HG02759 (cell line): ENCODE measurements at regions not wholly inside any gene's neighbourhood (a gene's known extent, or its start where the extent isn't known, plus 50 kb on each side); places are given as distances from the start of the nearest gene placed in this dataset.

Experiments
- ATAC-seq: cut with Tn5 transposase; IDR thresholded peaks from one replicate; pipeline ENCODE4 v1.9.1; 2021; ENCODE audit warnings: mild to moderate bottlenecking, moderate library complexity; ENCODE audit not compliant: unreplicated experiment

DNA sequence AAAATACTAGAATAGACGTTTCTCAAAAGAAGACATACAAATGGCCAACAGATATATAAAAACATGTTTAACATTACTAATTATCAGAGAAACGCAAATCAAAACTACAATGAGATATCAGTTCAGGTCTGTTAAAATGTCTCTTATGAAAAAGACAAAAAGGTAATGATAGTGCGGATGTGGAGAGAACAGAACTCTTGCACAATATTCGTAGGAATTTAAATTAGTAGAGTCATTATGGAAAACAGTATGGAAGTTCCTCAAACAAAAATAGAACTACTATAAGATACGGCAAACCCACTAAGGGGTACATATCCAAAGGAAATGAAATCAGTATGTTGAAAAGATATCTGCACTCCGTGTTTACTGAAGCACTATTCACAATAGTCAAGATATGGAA, 167.5 kb upstream of the CWC22 start:
- no peak for ATAC-seq

DNA sequence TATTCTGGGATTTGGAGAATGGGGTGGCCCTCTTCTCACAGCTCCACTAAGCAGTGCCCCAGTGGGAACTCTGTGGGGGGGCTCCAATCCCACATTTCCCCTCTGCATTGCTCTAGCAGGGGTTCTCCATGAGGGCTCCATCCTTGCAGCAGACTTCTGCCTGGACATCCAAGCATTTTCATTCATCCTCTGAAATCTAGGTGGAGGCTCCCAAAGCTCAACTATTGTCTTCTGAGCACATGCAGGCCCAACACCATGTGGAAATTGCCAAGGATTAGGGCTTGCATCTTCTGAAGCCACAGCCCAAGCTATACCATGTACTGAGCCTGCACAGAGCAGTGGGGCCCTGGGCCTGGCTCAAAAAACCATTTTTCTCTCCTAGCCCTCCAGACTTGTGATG, 162.4 kb upstream of the CWC22 start:
- ATAC-seq = no peak

DNA sequence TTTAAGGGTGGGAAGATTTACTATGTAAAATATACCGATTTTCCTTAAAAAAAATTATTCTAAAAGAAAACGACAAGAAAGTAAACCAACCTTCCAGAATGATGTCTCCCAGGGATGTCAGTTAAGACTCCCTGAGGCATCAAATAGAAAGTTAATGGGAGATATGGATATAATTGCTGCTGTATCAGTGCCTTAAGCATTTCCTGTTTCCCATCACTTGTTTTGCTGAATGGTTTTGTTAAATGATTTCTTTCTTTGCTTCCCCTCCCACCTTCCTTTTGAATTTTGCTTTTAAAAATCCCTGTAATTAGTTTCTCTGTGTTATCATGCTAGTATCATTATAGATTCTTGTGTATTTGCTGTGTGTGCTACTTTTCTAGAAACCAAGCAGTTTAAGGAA, 154.3 kb upstream of the CWC22 start:
- no peak for ATAC-seq

DNA sequence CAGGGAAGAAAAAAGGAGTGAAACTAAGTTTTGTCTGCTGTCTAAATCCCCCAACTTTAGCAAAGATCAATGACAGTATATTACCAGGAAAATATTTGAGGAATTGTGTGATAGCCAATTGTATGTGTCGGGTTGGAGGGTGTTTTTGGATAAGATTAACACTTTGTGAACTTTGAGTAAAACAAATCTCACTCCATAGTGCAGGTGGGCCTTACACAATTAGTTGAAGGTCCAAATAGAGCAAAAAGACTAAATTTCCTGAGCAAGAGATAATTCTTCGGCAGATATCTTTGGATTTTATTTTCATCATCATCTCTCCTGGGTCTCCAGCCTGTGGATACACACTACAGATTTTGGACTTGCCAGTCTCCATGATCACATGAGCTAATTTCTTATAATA, 152.8 kb upstream of the CWC22 start:
- ATAC-seq = no peak

DNA sequence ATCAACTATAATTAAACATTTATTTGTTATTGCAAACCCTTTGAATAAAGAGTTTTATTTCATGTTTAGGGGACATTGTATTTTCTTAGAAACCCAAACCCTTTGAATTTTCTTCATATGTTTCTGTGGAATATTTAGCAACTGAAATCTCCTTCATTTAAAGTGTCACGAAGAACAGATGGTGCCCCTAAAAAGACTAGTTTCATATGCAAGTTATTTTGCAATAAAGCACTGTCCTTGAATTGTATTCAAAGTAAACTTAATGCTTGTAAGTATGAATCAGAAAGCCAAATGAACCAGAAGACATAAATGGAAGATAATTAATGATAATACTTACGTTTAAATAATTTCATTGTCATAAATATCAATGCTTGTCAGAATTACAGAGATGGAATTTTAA, 151.9 kb upstream of the CWC22 start:
- ATAC-seq = no peak

DNA sequence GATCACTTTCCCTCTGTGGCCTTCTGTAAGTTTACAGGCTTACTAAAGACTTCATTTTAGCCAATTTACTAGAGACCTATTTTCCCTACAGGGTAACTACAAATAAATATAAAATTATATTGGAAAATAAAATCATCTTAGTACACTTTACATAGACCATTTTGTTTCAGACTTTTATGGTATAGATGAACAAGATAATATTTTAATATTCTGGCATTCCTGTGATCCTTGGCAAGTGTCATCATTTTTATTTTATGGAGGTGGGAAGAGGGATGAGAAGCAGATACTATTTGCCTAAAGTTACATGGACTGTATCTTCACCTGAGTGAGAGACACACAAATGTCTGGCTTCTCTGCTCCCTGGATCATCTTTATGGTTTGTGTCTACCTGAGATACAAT, 149.6 kb upstream of the CWC22 start:
- no peak for ATAC-seq

DNA sequence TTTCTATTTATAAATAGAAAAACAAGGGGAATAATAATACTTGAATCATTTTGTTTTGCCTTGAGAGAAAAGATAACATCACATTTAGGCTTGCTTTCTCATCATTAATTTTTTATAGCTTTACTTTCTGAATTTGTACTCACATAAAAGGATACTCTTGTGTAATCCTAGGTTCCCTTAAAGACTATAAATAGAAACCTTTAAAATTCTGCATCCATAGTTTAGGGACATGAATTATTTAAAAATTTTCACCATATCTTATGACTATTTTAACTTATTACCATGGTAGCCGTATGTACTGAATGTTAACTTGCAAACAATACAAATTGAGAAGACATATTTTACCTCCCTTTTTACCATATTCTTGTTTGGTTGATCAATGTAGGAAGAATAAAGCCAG, 143.5 kb upstream of the CWC22 start:
- ATAC-seq = no peak

DNA sequence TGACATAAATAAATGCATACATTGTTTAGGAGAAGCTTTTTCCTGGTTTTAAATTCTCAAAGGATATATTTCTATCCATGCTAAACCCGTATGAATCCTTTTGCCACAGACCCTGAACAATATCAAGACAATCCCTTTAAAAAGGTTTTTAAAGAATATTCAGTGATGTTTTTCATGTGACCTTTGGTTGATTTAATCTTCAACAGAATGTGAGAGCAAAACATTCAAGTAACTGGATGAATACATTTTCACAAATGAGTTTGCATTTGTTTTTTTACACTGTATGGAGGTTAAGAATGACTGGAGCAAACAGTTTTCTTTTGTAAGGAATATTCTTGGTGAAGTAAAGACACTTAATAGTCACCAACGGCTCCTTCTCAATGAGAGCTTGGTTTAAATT, 139.4 kb upstream of the CWC22 start:
- no peak for ATAC-seq

DNA sequence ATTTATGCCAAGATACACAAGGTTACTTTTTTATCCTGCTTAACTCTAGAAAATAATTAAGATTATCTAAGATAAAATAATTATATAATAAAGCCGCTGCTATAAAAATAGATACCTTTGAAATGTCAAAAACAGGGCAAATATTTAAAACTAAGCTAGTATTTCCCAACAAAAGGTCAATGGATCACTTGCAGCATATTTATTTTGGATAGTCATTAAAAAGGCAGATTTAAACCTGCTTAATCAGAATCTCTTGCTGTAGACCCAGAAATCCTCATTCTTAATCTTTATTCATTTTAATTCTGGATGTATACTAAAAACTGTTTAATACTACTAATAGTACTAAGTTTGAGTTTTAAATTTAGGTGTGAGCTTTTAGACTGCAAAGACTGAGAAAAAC, 139.0 kb upstream of the CWC22 start:
- no peak for ATAC-seq

DNA sequence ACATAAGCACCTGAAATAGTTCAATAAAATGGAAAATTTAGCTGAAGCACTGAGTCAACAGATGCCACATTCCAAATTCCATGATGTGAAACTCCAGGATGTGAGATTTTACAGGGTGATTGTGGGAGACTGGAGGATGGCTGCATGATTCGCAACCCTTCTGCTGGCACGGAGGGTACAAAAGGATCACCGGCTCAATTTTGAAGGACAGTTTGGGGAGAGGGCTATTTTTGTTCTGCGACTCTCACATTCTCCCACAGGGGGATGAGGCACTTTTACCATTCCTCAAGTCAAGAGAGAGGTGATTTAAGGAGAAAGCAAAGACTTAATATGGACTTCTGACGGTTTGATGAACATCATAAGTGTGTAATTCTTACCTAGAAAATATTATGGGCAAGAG, 138.1 kb upstream of the CWC22 start:
- no peak for ATAC-seq

DNA sequence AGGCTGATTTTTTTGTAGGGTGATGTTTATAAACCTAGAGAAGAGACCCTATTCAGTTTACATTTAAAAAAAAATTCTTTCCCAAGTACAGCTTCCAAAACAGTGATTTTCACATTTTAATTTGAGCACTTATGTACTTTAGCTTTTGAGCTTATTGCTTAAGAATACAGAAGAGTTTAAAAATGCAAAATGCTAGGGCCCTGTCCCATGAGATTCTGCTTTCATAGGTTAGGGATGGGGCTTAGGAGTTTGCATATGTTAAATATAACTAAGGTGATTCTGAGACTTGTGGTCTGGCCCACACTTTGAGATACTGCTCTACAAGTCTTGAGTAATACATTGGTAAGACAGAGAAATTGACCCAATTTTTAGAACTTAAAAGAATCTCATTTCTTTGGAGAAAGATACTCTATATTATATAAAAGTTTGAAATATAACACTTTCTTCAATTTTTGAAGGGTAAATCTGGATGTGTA, 137.3 kb upstream of the CWC22 start:
- no peak for ATAC-seq

DNA sequence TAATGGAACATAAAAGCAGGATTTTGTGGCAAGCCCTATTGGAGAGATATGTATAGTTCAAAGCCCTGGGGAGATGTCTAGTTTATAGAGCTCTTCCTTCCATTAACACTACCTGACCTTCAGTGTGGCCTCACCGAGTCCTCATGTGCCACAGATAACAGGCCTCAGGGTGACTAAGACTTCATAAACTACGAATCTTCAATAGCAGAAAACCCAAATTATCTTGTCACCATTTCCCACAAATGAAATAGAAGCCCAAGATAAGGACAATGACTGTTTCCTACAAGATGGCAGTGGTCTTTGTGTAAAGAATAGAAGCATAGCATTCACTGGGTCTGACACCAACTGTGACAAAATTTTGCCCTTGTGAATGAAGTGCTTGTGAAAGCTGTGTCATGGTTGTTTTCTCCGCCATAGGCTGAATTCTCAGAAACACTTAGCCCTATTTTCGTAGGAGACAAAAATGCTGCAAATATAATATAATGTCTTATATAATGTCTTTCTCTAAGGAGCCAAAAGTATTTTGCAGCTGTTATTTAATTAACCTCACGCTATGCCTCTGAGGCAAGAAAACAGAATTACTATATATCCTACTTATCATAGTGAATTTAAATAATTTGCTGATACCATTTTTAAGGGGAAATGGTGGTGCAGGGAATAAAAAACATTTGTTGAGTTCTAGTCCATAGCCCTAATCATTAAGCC, 136.7 kb upstream of the CWC22 start:
- no peak for ATAC-seq

DNA sequence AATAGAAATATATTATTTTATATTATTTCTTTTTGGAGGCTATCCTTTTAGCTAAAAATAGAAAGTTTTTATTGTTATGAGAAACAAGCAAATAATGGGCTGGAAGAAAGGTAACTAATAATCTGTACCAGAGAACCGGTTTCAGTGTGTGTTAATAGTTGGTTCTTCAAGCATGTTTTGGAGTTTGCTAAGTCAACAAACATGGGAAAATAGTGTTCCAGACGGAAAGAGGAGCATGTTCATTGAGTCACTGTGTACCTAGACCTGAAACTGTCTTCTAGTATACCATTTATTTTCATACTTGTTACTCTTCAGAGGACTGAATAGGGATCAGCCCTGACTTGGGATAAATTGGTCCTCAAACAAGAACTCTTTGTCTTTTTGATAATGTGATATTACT, 134.5 kb upstream of the CWC22 start:
- no peak for ATAC-seq

DNA sequence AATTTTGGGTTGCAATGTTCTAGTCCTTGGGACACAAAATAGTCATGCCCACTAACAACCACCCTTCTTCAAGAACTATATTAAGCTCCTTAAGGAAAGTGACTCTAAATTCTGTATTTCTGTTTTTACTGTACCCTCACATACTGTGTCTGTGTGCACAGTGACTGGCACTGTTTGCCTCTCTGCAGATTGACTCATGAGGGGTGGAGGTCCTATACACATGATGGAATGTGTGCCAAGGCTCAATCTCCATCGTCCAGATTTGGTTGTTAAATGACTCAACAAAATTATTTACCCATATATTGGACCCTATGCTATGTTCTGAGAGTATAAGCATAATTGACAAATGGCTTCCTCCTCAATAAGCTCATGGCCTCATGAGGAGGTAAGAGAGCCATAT, 126.6 kb upstream of the CWC22 start:
- no peak for ATAC-seq

DNA sequence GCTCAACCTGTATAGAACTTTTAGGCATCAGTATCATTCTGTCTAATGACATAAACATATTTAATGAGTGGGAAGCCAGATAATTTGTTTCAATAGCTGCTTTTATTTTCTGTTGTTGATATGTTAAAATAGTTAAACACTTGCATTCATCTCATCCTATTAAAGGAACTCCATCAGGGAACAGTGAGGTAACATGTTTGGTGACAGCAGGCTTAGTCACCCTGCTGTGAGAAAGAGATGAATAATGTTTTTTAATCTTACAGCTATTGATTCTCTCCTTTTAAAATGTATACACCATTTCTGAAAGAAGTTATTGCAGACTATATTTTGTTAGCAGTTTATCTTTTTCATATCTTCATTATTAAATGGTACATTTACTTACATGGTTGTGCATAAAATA, 123.3 kb upstream of the CWC22 start:
- ATAC-seq = no peak

DNA sequence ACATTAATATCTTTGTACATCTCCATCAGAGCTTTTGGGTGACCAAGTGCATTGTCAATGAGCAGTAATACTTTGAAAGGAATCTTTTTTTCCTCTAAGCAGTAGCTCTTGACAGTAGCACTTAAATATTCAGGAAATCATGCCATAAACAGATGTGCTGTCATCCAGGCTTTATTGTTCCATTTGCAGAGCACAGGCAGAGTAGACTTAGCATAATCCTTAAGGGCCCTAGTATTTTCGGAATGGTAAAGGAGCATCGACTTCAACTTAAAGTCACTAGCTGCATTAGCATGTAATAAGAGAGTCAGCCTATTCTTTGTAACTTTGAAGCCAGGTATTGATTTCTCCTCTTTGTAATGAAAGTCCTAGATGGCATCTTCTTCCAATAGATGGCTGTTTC, 121.8 kb upstream of the CWC22 start:
- no peak for ATAC-seq

DNA sequence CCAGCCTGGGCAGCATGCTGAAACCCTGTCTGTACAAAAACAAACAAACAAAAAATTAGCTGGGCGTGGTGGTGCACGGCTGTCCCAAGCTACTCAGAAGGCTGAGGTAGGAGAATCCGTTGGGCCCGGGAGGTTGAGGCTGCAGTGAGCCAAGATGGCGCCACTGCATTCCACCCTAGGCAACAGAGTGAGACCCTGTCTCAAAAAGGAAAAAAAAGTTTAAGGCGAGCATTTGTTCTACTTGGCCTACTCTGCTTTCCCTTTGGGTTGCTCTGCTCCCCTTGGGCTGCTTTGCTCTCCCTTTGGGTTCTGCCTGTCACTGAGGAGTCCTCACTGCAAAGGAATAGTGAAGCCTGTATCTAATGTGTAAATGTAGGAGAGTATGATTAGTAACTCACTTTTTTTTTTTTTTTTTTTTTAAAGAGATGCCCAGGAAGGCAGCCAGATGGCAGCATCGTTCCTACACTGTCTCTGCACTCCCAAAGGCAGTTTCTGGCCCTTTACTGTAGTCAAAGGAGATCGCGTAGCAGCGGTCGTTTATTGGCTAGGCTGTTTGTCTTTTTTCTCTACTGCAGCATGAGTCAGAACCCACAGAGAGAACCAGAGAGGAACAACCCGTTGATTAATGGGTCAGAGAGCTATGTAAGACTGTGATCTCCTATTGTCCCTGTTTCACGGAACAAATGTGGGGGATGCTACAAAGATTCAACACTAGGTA, 118.3 kb upstream of the CWC22 start:
- ATAC-seq = peak; percentile 63

DNA sequence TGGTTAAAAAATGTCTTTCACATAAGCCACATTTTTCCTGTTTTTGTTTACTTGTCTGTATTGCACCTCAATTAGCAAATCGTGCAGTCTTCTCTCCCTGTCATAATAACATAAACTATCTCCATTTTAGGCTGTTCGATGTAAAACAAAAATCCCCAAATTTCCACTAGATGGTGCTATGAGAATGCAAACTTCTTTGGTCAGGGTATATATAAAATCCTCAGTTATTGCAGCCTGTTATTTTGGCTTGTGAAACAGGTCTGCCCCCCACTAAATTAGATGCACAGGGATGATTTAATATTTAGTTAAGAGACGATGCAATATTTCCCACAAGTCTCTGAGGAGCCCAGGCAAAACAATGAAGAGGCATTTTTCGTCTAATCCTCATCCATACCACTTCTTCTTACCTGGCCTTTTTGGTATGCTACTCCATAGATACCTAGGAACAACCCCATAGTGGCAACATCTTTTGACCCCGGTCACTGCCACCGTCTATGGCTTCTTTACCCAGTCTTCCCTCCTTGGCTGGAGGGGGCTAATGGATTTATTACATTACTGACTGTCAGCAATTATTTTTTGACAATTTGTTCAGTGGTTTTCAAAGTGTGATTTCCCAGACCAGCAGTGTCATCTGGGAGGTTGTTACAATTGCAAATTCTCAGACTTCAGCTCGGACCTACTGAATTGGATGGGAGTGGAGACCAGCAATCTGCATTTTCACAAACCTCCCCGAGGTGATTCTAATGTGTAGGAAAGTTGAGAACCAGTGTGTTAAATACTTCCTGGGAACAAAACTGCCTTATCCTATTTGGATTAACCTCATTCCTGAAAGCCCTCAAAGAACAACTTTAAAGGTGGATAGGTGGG, 117.4 kb upstream of the CWC22 start:
- ATAC-seq = peak; percentile 63

DNA sequence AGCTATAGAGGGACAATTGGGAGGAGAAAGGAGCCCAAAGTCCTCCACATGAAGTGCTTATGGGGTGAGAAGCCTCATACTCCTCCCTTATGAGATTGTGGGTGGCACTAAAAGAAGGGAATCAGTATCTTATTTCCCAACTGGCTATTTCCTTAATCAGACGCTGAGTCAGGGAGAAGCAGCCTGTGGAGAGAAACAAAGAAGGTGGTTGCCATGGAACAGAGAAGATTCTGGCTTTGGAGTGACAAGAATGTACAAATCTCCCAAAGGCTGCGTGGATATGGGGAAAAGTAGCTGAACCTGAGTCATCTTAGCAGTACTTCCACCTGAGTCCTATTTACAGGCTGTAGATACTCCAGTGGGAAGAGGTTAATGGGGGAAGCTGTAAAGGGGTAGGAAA, 115.8 kb upstream of the CWC22 start:
- no peak for ATAC-seq

DNA sequence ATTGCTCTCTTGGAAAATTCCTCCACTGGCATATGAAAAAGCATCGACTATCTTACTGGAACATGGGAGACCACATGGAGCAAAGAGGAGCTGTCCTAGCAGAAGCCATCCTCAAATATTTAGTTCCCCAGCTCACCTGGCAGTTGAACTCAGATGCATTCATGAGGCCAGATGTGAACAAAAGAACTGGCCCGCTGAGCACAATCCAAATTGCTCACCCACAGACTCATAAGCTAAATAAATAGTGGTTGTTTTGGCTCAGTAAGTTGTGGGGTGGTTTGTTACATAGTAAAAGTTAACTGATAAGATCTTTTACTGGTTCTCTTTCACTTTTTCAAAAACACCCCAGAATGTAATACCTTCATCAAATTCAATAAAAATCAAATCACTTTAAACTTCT, 108.6 kb upstream of the CWC22 start:
- no peak for ATAC-seq

DNA sequence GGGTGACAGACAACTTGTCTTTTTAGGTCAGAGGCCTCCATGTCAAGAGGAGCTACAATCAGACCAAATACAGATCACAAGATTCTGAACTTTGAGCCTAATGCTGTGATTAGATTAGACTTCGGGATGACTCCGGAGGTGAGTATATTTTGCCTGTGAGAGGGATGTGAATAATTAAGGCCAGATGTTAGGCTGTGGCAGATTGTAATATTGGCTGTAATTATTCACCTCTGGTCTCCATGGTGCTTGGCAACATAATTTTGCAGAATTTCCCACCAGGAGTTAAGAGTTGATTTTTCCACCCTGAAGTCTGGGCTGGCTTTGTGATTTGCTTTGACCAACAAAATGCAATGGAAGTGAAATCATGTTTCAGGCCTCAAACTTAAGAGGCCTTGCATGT, 108.2 kb upstream of the CWC22 start:
- ATAC-seq = no peak

DNA sequence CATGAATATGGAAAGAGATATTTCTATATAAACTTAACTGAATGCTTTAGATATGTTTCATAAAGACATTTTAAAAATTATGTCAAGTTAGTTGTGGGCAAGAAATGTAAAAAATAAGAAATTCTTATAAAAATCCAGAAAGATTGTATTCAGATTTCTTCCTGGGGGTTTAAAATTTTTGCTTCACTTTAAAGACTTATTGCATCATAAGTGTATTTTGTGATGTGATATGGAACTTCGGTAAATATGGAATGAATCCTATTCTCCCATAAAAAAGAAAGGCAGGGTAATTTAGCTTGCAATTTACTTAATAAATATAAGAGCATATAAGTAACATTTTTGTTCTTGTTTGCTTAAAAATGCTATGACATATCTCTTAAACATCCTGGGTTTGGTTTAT, 104.8 kb upstream of the CWC22 start:
- ATAC-seq = no peak
